Stimulated activated CD8-positive, alpha-beta memory T cell treated with anti-CD3 and anti-CD28 coated beads, Interleukin-7, amount 100 ng/mL, for 24 hours (primary cell): ENCODE measurements at regions not wholly inside any gene's neighbourhood (a gene's known extent, or its start where the extent isn't known, plus 50 kb on each side); places are given as distances from the start of the nearest gene placed in this dataset.
"Not testable (repeated sequence)": the region's sequence is repeated elsewhere in the genome, so short reads cannot be mapped to it uniquely, and the experiment has no call there.

Experiments
- DNase-seq: peaks from one replicate; pipeline ENCODE4 v3.0.0-alpha.2; 2020; ENCODE audit warnings: low read depth

- no peak for DNase-seq
These were observed 125.3 kb downstream of the GLUD2 start for GRCh38 chrX:121172703-121173102.

- no peak for DNase-seq
These were observed 132.6 kb downstream of the GLUD2 start for GRCh38 chrX:121179972-121180371.

- DNase-seq: no peak
These were observed 144.4 kb downstream of the GLUD2 start for GRCh38 chrX:121191779-121192178.

GRCh38 chrX:121195719-121196118 lies 148.3 kb downstream of the GLUD2 start:
- no peak for DNase-seq

- DNase-seq: not testable (repeated sequence)
These were observed 149.5 kb downstream of the GLUD2 start for GRCh38 chrX:121196872-121197444.

GRCh38 chrX:121208563-121208962 lies 161.2 kb downstream of the GLUD2 start:
- no peak for DNase-seq

DNA sequence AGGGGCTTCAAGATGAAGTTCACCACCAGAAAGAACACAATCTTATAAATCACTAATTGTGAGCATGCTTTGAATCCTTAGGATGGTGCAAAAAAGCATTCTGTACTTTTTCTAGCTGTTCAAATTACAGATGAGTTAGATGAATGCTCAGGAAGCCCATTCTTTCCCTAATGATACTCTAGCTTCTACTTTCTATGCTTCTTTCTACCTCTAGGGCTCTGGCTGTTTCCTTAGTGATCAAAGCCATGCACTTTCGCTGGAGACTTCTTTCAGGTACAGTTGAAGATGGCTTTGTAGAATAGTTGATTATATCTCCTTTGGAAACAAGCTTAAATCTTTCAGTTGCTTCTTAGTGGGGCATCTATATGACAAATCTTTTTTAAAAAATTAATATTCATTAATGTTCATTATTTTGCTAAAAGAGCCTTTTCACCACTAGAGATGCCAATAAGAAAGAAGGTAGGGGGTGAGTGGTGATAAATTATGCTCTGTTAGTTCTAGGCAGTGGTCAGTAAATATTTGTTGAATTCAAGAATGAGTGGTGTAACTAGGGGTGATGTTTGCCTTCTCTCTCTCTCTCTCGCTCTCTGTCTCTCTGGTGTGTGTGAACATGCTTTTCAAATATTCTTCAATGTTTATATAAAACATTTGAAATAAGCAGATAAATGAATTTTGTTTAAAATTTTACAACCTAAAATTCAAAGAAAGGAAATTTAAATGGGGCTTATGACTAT lies 169.4 kb downstream of the GLUD2 start:
- no peak for DNase-seq

DNA sequence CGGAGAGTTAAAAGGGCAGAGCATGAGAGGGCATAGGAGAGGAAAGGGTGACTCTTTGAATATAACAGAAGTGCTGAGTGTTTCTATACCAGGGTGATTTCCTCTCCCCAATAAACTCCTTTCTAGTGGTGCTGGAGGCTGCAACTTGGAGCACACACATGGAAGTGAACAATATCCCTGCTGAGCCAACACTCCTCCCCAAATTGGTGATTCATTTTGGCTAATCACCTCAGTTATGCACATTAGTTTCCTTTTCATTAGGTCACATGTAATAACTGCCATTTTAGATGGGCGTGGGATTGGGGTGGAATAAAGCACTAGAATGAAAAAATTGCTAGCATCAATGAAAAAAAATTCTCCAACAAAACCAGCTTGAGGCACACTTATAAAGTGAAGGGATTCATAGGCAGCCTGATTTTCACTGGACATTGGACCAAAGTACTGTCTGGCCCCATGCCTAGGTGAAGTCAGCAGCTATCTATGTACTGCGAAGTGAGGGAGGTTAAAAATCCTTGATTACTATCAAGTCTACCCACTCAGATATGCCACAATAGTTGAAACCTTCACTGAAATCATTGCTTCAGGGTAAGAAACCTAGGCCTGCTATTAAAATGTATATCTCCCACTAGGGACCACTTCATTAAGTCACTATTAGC lies 174.0 kb downstream of the GLUD2 start:
- DNase-seq: no peak

- no peak for DNase-seq
These were observed 180.5 kb downstream of the GLUD2 start for GRCh38 chrX:121227888-121228287.

DNA sequence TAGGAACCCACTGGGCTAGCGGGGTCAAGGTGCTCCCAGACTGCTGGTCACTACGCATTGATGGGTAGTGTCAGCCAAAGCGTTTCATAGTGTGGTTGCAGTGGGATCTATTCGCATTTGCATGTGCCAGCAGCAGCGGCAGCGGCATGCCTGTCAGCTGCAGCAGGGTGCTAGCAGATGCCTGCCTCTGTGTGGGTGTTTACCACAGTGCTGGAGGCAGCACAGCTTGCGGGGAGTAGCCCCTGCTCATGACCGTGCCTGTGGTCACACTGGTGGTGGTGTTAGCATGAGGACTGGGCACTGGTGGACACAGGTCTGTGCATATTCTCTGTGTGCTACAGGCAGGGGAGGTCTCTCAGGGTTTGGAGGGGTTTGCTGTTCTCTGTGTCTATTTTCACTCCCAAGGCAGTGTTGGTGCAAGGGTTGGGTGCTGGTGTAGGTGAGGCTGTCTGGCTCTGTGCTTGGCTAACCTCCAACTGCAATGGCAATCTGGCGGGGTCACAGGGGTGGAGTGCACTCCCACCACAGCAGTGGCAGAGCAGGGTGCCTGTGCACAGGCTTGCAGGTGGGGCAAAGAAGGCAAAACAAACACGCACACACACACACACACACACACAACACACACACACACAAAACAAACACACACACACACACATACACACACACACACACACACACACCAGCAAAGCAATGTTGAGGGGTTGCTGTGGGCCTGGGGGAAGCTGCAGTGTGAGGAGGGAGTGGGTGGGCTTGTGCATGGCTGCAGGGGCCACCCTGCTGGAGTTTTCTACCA lies 184.4 kb downstream of the GLUD2 start:
- DNase-seq: no peak

GRCh38 chrX:121236040-121236439 lies 188.6 kb downstream of the GLUD2 start:
- no peak for DNase-seq

GRCh38 chrX:121238093-121238492 lies 190.7 kb downstream of the GLUD2 start:
- DNase-seq: no peak

- DNase-seq: no peak
These were observed 197.1 kb downstream of the GLUD2 start for GRCh38 chrX:121244511-121244910.

DNA sequence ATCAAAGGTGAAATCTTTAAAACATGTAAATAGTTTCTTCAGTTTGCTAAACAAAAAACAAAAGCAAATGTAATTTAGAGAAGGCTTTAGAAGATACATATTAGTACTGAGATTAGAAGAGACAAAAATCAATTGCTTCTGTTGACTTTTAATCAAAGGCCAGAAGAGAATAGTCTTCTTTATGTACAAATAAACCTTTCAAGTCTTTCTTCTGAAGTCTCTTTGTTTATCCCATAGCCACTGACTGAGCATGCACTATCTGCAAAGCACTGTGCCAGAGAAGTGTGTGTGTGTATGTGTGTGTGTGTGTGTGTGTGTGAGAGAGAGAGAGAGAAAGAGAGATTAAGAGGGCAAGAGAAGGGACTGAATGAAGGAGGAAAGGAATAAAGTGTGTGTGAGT lies 198.4 kb downstream of the GLUD2 start:
- no peak for DNase-seq

DNA sequence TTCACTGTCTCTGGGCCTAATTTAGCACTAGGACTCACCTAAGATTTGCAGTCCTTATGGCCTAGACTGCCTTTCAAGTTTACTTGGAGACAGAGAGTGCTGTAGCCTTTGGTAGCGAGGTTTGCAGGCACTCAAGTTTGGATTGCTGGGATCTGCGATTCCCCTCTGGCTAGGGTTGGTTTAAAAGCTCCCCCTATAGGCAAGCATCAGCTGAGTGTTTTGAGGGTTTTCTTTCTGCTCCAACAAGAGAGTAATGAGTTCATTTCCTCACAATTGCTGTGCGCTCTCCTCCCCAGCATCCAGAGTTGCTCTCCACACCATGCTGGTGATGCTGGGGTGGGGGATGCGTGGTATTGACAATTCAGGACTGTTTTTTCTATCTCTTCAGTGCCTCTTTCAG lies 206.9 kb downstream of the GLUD2 start:
- no peak for DNase-seq

DNA sequence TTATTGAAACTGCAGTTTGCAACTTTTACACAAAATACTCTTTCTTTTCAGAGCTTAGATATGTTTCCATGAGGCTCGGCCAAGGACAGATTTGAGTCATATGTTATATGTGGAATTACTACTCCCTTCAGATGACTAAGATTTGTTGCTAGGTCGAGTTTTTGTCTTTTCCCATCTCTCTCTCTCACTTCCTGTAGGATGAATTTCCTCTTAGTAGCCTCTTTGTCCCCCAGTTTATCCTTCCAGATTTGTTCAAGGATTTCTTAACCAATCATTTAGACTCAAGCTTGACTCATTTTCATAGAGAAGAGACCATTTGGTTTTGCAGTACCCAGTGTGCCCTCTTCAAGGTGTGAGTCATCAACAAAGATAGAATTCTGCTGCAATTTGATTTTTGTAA lies 209.2 kb downstream of the GLUD2 start:
- no peak for DNase-seq

GRCh38 chrX:121258545-121258944 lies 211.1 kb downstream of the GLUD2 start:
- no peak for DNase-seq

- DNase-seq: no peak
These were observed 211.8 kb downstream of the GLUD2 start for GRCh38 chrX:121259170-121259569.

DNA sequence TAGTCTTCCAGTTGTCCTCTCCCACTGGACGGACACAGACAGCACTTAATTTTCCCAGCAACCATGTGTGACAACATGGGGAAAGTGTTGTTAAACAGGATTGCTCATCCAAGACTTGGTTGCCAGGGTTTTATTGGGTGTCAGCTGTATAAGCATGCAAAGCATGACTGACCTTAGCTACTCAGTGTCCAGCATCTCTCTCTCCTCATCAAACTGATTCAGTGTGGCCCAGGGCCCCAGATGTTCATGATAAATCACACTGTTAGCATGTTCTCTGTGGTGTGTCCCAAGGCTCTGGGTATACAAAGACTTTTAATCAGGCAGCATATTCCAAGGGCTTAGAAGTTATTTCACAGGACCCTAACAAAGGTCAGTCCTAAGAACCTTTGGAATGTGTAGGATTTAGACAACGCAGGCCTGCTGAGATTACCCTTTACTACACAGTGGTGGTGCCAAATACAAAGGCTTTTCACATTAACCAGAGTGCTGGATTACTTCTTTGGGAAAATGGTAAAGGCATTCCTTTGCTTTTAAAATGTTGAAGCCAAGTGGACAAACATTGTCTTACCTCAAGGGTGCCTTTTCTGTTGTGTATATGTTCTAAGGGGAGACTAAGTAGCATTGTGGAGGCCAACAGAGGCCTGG lies 213.3 kb downstream of the GLUD2 start:
- no peak for DNase-seq

- DNase-seq: no peak
These were observed 236.5 kb downstream of the GLUD2 start for GRCh38 chrX:121283921-121284320.

DNA sequence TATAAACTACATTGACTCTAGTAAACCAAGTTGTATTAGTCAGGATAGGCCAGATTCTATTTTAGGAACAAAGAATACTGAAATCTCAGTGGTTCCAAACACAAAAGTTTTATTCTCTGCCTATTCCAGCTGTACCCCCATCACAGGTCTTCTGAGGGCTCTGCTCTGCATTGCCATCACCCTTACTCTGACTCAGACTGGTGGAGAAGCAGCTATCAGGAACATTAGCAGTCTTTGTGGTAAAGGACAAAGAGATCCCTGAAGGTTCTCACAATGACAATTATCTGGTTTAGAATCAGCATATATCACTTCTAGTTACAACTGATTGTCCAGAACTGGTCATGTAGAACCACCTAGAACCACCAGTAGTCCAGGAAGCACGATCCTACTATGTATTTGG lies 251.1 kb downstream of the GLUD2 start:
- DNase-seq: no peak

GRCh38 chrX:121301356-121301755 lies 253.9 kb downstream of the GLUD2 start:
- no peak for DNase-seq
